ENCODE measurements at regions not wholly inside any gene's neighbourhood (a gene's known extent, or its start where the extent isn't known, plus 50 kb on each side); places are given as distances from the start of the nearest gene placed in this dataset.

DNA sequence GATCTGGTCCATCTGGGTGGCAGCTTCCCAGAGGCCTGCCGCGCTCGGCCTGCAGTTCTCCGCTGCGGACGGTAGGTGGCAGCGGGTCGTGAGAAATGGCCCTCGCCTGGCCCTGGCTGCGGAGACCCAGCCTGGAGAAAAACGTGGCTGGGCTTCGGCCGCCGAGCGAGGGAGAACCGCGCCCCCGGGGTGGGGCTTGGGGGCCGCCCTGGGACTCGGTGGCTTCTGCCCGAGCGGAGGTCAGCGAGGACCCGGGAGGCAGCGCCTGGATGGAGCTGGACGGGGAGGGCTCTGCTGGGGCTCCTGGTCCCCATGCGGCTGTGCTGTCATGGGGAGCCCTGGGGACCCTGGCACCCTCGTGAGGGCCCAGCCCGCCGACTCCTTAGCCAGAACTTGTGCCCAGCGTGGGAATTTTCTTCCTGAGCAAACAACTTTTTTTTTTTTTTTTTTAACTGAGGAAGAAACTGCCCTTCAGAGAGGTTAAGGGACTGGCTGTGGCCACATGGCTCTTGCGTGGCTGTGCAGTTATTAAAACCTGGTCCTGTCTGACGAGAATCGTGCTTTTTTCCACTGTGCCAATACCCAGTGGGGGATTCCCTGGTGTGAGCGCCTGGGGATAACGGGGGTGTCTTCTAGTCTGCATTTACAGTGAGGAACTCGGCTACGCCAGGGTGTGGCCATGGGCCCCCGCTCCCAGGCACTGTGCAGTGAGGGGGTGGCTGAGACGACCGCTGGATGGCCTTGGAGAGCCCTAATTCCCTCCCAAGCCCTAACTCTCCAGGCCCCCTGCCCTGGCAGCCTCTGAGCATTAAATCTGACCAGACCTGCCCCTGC, 535.6 kb downstream of the INSC start:
- peak in 1 of 2 donors; percentile 13 for TF ChIP-seq POLR2A (IDR thresholded peaks at IDR 0.05)
- TF ChIP-seq, protein P1, sequence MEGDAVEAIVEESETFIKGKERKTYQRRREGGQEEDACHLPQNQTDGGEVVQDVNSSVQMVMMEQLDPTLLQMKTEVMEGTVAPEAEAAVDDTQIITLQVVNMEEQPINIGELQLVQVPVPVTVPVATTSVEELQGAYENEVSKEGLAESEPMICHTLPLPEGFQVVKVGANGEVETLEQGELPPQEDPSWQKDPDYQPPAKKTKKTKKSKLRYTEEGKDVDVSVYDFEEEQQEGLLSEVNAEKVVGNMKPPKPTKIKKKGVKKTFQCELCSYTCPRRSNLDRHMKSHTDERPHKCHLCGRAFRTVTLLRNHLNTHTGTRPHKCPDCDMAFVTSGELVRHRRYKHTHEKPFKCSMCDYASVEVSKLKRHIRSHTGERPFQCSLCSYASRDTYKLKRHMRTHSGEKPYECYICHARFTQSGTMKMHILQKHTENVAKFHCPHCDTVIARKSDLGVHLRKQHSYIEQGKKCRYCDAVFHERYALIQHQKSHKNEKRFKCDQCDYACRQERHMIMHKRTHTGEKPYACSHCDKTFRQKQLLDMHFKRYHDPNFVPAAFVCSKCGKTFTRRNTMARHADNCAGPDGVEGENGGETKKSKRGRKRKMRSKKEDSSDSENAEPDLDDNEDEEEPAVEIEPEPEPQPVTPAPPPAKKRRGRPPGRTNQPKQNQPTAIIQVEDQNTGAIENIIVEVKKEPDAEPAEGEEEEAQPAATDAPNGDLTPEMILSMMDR (IDR thresholded peaks at IDR 0.05) = peak; percentile 96 to 100 (median 99)
